Astrocyte (in vitro differentiated cells and primary cell): ENCODE measurements at regions not wholly inside any gene's neighbourhood (a gene's known extent, or its start where the extent isn't known, plus 50 kb on each side); places are given as distances from the start of the nearest gene placed in this dataset.
"Not testable (repeated sequence)": the region's sequence is repeated elsewhere in the genome, so short reads cannot be mapped to it uniquely, and the experiment has no call there.

Experiments
- DNase-seq: peaks from one replicate; pipeline ENCODE4 v3.0.0-alpha.2; 2010; ENCODE audit warnings: low read depth
- FAIRE-seq: peaks from 2 replicates; lab custom pipeline; 2011; peaks lifted over from hg19 to GRCh38; lab: Jason Lieb, UNC
- H2AFZ ChIP-seq: 2 replicates; pipeline ENCODE4 v1.6.0; 2012; ENCODE audit warnings: low read depth, low read length, inconsistent platforms
- H3K27ac ChIP-seq: 2 replicates; pipeline ENCODE4 v1.5.1; 2011; ENCODE audit warnings: low read depth, low read length, inconsistent platforms
- H3K27me3 ChIP-seq: 2 replicates; pipeline ENCODE4 v1.6.0; 2011; ENCODE audit warnings: low read length, inconsistent platforms; ENCODE audit not compliant: insufficient read depth
- H3K36me3 ChIP-seq: 2 replicates; pipeline ENCODE4 v1.5.1; 2011; ENCODE audit warnings: low read length, inconsistent platforms; ENCODE audit not compliant: insufficient read depth
- H3K4me1 ChIP-seq: 2 replicates; pipeline ENCODE4 v1.5.1; 2011; ENCODE audit warnings: low read length, inconsistent platforms; ENCODE audit not compliant: insufficient read depth
- H3K4me2 ChIP-seq: 2 replicates; pipeline ENCODE4 v1.6.0; 2012; ENCODE audit warnings: low read length, inconsistent platforms
- H3K4me3 ChIP-seq: 2 replicates; pipeline ENCODE4 v1.5.1; 2011; ENCODE audit warnings: low read depth, mild to moderate bottlenecking, low read length, inconsistent platforms; ENCODE audit not compliant: insufficient read depth
- H3K79me2 ChIP-seq: 2 replicates; pipeline ENCODE4 v1.6.0; 2012; ENCODE audit warnings: mild to moderate bottlenecking, low read length, inconsistent platforms; ENCODE audit not compliant: insufficient read depth
- H3K9ac ChIP-seq: 2 replicates; pipeline ENCODE4 v1.6.0; 2012; ENCODE audit warnings: mild to moderate bottlenecking, low read length, inconsistent platforms
- H3K9me3 ChIP-seq: 2 replicates; pipeline ENCODE4 v1.5.1; 2012; ENCODE audit warnings: low read depth, mild to moderate bottlenecking, low read length, inconsistent platforms; ENCODE audit not compliant: insufficient read depth
- H4K20me1 ChIP-seq: 2 replicates; pipeline ENCODE4 v1.6.0; 2012; ENCODE audit warnings: low read length, inconsistent platforms; ENCODE audit not compliant: insufficient read depth
- H3K27ac Mint-ChIP-seq: one replicate; pipeline ENCODE4 v1.8.0; 2021; ENCODE audit warnings: mild to moderate bottlenecking, mixed read lengths; ENCODE audit not compliant: unreplicated experiment
- H3K27me3 Mint-ChIP-seq: one replicate; pipeline ENCODE4 v1.8.0; 2021; ENCODE audit warnings: low read depth, mixed read lengths; ENCODE audit not compliant: unreplicated experiment
- H3K36me3 Mint-ChIP-seq: one replicate; pipeline ENCODE4 v1.8.0; 2021; ENCODE audit warnings: low read depth, mixed read lengths; ENCODE audit not compliant: unreplicated experiment
- H3K4me1 Mint-ChIP-seq: one replicate; pipeline ENCODE4 v1.8.0; 2021; ENCODE audit warnings: low read depth, mixed read lengths; ENCODE audit not compliant: unreplicated experiment
- H3K4me3 Mint-ChIP-seq: one replicate; pipeline ENCODE4 v1.8.0; 2021; ENCODE audit warnings: mild to moderate bottlenecking, moderate library complexity, mixed read lengths; ENCODE audit not compliant: unreplicated experiment
- H3K9me3 Mint-ChIP-seq: one replicate; pipeline ENCODE4 v1.8.0; 2021; ENCODE audit warnings: mild to moderate bottlenecking, mixed read lengths; ENCODE audit not compliant: unreplicated experiment

GRCh38 chrY:18599606-18600005 lies 53.1 kb downstream of the HSFY1 start:
- H3K4me1 Mint-ChIP-seq, H3K9me3 Mint-ChIP-seq, H3K36me3 Mint-ChIP-seq, H4K20me1 ChIP-seq, H3K4me3 ChIP-seq, H3K79me2 ChIP-seq, H3K27ac Mint-ChIP-seq, DNase-seq, H3K27me3 ChIP-seq, H3K9ac ChIP-seq, H3K4me3 Mint-ChIP-seq, H2AFZ ChIP-seq, H3K9me3 ChIP-seq, H3K36me3 ChIP-seq, H3K27ac ChIP-seq, H3K27me3 Mint-ChIP-seq, H3K4me2 ChIP-seq, FAIRE-seq, H3K4me1 ChIP-seq: not testable (repeated sequence)

DNA sequence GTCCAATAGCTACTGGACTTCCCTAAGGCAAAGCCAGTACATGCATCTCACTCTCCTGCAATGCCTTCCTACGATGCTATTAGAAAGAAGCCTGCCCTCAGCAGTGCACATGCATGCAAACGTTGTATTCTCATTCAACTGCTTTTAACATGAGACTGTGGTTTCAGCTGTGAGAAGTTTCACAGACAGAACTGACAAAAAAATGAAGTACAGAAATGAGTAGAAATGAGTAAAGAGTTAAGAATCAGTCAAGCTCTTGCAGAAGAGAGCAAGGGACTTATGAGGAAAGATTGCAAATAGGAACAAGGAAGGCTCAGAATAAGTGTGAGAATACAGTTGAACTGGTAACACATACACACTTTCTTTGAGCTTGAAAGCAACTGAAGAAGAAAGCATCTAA lies 54.8 kb downstream of the HSFY1 start:
- not testable (repeated sequence) for FAIRE-seq, H3K36me3 ChIP-seq, H3K4me1 ChIP-seq, H4K20me1 ChIP-seq, H3K9ac ChIP-seq, H3K27ac Mint-ChIP-seq, H3K27me3 Mint-ChIP-seq, H3K27me3 ChIP-seq, H3K4me2 ChIP-seq, H3K79me2 ChIP-seq, H3K27ac ChIP-seq, H2AFZ ChIP-seq, H3K4me3 Mint-ChIP-seq, H3K9me3 ChIP-seq, H3K4me3 ChIP-seq, H3K9me3 Mint-ChIP-seq, DNase-seq, H3K36me3 Mint-ChIP-seq, H3K4me1 Mint-ChIP-seq

DNA sequence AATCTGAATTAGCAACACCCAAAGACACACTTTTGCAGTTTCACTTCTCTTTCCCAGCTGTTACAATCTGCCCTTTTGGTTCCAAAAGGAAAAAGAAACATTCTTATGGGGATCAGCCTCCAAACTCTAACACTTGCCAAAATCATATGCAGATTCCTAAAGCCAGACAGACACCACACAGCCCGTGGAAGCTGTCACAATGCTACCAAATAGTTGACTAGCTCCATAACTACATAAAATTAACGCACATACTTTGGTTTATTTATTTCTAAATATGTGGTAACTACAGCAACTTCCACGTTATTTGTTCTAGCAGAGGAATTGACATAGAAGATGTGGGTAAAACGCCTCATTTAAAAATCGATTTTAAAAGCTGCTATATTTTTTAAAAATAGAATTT lies 59.7 kb downstream of the HSFY1 start:
- not testable (repeated sequence) for H3K36me3 Mint-ChIP-seq, H3K27ac Mint-ChIP-seq, H3K27me3 ChIP-seq, H3K36me3 ChIP-seq, H2AFZ ChIP-seq, H3K4me1 Mint-ChIP-seq, DNase-seq, H3K9me3 ChIP-seq, H3K4me2 ChIP-seq, H3K4me3 Mint-ChIP-seq, H4K20me1 ChIP-seq, H3K27ac ChIP-seq, H3K4me1 ChIP-seq, H3K9ac ChIP-seq, H3K9me3 Mint-ChIP-seq, H3K27me3 Mint-ChIP-seq, FAIRE-seq, H3K79me2 ChIP-seq, H3K4me3 ChIP-seq

DNA sequence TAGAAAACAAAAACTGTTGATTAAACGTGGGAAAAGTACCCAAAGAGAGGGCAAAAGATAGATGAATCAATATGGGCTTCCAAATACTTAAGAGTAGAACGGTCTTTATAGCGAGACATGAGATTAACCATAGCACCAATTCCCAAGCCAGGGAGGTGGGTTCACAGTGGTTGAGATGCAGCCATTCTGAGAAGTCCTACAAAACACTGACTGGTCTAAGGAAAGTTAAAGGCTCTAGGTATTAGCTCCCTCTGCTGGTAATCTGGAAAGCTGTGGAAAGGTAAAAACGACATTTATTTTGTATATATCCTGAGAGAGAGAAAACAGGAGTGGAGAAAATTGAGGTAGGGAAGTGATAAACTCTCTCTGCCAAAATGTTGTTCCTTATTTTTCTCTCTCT lies 61.7 kb downstream of the HSFY1 start:
- H3K27ac Mint-ChIP-seq, H2AFZ ChIP-seq, H4K20me1 ChIP-seq, FAIRE-seq, H3K9me3 ChIP-seq, H3K4me2 ChIP-seq, H3K36me3 Mint-ChIP-seq, H3K27me3 ChIP-seq, H3K27me3 Mint-ChIP-seq, H3K36me3 ChIP-seq, H3K4me1 ChIP-seq, H3K9ac ChIP-seq, H3K9me3 Mint-ChIP-seq, H3K4me3 ChIP-seq, DNase-seq, H3K79me2 ChIP-seq, H3K27ac ChIP-seq, H3K4me3 Mint-ChIP-seq, H3K4me1 Mint-ChIP-seq: not testable (repeated sequence)

DNA sequence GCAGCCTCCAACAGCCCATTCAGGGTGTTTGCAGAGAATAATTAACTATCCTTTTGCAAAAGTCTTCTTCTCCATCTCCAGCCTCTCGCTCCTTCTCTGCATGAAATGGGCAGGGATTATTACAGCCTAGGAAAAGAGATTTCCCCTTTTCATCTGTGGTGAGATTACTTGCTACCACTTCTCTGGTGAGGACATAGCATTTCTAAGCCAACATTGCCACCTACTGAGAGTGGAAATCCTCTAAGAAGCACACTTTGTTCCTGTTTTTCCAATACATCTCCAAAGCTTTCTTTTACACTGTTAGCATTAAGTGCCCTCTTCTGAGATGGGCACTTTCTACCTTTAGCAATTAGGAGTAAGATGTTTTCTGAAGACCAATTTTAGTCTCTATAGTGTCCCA lies 69.3 kb downstream of the HSFY1 start:
- H3K27ac ChIP-seq, H3K36me3 ChIP-seq, H3K79me2 ChIP-seq, H3K27me3 ChIP-seq, H3K4me2 ChIP-seq, H3K27me3 Mint-ChIP-seq, H4K20me1 ChIP-seq, H3K4me3 Mint-ChIP-seq, FAIRE-seq, H2AFZ ChIP-seq, H3K36me3 Mint-ChIP-seq, H3K9ac ChIP-seq, H3K9me3 Mint-ChIP-seq, H3K4me1 Mint-ChIP-seq, H3K27ac Mint-ChIP-seq, H3K9me3 ChIP-seq, H3K4me1 ChIP-seq, H3K4me3 ChIP-seq, DNase-seq: not testable (repeated sequence)

GRCh38 chrY:18629805-18630516 lies 83.4 kb downstream of the HSFY1 start:
- not testable (repeated sequence) for H3K4me3 ChIP-seq, FAIRE-seq, H3K27me3 ChIP-seq, H3K36me3 ChIP-seq, H3K9me3 ChIP-seq, H3K4me1 Mint-ChIP-seq, H3K79me2 ChIP-seq, H3K27ac Mint-ChIP-seq, H3K4me1 ChIP-seq, H3K9ac ChIP-seq, H3K36me3 Mint-ChIP-seq, H2AFZ ChIP-seq, H3K27me3 Mint-ChIP-seq, DNase-seq, H3K4me3 Mint-ChIP-seq, H3K27ac ChIP-seq, H3K4me2 ChIP-seq, H4K20me1 ChIP-seq, H3K9me3 Mint-ChIP-seq
